Lung microvascular endothelial cell (primary cell): ENCODE measurements at regions not wholly inside any gene's neighbourhood (a gene's known extent, or its start where the extent isn't known, plus 50 kb on each side); places are given as distances from the start of the nearest gene placed in this dataset.
A peak's percentile ranks its signal among the peaks of the same experiment; 100 is the strongest.

Experiments used
- DNase-seq, 2 donors: peaks; one replicate each; pipeline versions ENCODE4 v3.0.0 to v3.0.0-alpha.2; 2010; ENCODE audit warnings: low read depth in 2 of 2

DNA sequence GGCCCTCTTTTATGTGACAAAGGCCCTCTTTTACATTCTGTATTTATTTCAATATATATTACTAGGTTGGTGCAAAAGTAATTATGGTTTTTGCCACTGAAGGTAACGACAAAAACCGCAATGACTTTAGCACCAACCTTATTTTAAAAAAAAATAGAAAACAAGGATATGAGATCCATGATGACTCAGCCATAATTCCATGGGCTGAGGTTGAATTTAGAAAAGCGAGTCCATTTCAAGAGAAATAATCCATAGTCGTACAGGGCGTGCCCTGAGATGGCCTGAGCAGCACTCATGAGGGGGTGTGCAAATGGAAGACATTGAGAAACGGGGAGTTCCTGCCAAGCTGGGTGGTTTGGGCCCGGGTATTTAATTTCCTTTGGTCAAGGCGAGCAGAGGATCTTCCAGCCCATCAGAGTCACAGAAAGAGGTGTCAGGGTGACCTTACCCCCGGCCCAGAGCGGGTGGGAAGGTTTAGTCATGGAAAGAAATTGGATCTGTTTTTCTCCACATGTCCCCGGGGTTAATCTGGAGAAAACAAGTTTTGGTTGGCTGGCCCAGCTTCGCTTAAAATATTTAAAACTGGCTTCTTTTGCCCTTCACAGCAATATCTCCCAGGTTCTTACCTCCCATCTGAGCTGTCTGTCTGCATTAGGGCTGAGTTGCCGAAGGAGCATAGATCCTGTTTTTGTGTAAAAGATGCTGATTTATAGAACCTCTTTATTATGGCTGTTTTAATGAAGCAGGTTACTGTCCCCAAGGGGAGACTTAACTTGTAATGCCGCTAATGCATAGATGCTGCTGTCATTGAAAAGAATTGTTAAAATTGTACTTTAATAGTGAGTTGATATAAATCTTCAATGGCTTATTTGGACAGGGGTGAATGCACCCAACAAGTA lies 255.6 kb downstream of the PREX1 start:
- DNase-seq, result no peak

DNA sequence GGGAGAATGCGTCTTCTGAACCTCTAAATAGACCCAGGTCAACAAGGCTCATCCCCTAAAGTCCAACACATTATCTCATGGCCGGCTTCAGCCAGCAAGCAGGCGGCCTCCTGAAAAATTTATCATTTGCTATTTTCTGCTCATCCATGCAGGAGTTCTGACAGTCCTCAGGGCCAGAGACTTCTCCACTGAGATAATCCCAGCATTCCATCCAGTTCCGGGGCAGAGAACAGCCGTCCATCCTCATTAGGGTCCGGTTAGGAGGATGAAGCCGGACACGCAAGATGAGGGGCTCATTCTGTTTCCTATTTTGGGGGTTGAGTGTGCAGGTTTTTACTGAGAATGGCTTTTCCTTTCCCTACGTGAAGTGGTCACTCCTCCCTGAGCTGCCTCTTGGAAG lies 258.1 kb downstream of the PREX1 start:
- DNase-seq, result no peak

DNA sequence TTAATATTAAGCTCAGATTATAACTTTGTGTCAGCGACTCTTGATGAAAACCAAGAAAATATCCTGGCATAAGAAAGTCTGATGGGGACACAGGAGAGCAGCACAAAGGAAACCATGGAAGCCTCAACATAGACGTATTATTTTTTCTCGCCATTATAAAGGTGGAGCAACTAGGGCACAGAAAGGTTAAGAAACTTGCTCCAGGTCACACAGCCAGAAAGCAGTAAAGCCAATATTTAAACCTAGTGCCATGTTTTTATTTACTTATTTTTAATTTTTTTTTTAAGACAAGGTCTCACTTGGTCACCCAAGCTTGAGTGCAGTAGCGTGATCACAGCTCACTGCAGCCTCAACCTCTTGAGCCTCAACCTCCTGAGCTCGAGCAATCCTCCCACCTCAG lies 259.3 kb downstream of the PREX1 start:
- DNase-seq, result no peak

DNA sequence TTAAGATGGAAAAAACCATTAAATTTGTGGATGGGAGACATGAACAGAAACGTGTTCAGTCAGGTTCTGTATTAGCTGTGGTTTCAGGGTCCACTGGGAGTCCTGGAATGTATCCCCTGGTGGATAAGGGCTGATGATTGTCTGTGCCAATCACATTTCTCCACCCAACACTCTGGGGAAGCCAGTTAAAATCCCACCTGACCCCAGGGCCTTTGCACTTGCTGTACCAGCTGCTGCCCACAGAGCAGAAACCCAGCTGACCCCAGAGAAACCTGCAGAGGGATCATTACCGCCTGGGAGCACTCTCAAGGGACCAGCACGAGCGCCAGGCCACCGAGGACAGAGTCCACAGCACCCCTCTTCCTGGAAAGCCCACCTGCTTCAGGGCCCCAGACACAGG lies 260.7 kb downstream of the PREX1 start:
- DNase-seq, result no peak

DNA sequence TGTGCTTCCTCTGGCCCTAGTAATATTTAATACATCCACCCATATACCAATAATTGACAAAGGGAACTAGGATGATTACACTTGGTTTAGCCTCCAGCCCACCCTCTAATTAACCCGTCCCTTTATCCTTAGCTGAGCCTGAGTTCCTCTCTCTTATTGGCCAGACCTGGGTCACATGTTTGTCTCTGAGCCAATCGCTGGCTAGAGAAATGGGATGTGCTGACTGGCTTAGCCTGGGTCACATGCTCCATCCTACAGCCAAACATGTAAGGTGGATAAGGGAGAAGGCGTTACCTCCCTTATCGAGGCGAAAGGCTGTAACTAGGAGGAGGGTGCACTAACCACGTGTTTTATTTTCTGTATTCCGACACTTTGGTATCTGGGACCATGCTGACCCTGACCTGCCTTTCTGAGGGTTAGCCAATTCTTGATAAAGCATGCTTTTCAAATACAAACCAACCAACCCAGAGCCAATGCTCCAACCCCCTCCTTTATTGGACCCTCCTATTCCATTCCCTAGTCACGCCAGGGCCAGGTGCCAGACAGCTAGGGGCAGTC lies 262.7 kb downstream of the PREX1 start:
- no peak for DNase-seq

DNA sequence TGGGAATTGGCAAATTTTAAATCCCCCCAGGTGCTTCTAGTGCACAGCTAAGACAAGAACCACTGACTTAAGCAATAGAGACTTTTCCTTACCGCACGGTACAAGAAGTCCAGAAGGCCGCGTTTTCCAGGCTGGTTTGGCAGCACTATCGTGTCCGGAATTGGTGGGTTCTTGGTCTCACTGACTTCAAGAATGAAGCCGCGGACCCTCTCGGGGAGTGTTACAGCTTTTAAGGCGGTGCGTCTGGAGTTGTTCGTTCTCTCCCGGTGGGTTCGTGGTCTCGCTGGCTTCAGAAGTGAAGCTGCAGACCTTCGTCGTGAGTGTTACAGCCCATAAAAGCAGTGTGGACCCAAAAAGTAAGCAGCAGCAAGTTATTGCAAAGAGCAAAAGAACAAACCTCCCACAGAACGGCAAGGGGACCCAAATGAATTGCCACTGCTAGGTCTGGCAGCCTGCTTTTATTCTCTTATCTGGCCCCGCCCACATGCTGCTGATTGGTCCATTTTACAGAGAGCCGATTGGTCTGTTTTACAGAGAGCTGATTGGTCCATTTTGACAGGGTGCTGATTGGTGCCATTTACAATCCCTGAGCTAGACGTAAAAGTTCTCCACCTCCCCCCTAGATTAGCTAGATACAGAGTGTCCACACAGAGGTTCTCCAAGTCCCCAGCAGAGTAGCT lies 264.5 kb downstream of the PREX1 start:
- no peak for DNase-seq

DNA sequence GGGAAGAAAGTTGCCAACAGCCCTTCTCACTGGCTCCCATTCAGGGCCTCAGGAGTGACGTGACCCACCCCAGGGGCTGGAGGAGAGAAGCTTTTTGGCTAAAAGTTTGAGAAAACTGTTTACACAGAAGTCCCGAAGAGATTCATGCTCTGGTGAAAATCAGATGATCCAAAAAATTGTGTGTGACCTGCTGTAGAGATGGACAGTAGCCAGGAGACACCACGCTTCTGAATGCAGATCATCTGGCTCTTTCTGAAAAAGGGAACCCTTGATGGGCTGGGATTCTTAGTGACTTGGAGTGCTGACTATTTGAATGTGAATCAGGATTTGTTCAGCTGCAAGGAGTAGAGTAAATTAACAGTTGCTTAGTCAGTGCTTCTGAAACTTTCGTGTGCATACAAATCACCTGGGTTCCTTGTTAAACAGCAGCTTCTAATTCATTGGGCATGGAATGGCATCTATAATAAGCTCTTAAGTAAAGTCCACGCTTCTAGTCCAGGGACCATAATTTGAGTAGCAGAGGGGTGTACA lies 265.1 kb downstream of the PREX1 start:
- no peak for DNase-seq

DNA sequence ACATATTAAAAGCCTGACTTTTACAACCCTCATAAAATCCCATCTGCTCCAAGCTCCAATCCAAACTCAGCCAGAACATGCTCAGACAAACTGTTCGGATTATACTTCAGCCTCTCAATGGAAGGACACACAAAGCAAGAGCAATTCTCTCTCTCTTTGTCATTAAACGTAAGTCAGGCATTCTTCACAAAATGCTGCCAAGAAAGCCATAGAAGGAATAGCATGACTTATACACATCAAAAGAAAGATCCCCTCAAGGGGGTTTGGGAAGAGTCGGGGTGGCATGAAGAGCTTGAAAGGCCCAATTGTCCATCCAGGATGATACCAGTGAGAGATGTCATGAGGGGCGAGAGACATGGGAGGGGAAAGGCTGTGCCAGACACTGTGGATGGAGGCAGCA lies 268.9 kb downstream of the PREX1 start:
- no peak for DNase-seq

DNA sequence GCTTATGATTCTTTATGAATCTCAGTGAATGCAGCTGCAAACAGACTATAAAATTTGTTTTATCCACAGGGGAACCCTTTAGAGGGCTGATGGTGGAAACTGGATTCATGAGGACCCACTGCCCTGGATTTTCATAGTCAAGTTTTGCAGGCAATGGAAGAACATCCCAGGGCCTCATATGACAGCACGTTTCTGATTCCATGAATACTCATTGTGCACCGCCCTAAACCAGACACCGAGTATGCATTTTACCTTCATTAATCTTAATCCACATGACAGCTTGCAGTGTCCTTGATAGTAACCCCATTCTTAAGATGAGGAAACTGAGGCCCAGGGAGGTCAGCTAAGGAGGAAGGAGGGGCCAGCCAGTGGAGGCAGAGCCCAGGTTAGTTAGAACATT lies 270.4 kb downstream of the PREX1 start:
- no peak for DNase-seq

DNA sequence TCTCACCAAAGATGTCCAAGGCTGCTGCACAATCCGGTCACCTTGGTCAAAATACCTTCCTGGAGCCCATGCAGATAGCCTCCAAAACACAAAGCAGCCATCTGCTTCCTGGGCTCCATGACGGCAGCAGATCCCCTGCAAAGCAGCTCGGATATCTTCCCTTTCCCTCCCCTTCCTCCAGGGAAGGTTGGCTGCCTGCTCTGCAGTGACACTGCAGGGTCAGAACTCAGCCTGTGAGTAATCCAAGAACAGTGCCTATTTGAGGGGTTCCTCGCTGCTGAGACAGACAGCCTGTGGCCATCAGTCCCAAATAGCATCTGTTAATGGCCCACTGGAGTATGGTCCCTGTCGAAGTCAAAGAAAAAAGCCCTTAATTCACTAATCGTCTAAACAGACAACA lies 270.8 kb downstream of the PREX1 start:
- no peak for DNase-seq

DNA sequence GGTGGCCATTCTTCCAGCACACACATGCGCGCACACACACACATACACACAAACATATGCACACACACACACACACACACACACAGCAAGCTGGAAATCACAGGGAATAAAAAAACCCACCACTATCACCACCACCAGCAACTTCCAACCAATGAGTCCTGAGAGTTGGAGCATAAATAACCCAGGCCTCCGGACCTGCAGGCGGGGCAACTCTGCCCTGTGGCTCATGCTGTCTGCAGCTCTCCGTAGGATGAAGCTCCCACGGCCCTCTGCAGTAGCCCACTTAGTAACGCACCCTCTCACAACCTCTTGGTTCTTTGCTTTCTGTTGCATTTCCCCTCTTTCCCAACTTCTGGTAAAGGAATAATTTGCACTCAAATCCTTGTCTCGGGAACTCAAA lies 275.2 kb downstream of the PREX1 start:
- no peak for DNase-seq

DNA sequence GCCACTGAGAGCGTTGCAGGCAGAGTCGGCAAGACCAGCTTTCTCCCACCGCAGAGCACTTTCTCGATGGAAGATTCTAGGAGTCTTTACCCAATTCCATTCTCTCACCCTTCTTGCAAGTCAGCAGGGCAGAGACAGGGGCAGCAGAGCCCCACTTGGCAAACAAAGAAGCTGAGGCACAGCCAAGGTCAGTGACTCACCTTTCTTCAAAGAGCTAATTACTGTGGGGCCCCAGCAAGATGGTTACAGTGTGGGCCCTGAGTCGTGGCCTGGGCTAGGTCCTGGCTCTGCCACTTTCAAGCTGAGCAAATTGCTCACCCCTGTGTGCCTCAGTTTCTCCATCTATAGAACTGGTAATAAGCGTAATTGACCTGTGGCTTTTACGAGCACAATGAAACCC lies 277.0 kb downstream of the PREX1 start:
- DNase-seq, result no peak

DNA sequence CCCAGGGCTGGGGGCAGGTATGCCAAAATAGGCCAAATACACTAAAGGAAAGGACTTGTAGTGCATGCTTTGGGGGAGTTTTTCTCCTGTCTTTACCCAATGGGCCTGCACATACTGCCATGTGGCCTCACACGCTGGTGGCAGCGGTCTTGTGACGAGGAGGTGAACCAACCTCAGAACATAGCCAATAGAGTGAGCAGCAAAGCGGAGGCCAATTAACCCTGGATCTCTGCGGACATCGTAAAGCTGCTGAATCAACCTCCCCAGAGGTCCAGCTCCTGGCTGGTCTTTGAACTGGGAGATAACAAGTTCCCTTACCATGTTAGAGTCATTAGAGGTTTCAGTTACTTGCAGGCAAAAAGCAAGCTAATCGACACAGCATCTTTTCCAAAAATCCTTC lies 280.1 kb downstream of the PREX1 start:
- no peak for DNase-seq

DNA sequence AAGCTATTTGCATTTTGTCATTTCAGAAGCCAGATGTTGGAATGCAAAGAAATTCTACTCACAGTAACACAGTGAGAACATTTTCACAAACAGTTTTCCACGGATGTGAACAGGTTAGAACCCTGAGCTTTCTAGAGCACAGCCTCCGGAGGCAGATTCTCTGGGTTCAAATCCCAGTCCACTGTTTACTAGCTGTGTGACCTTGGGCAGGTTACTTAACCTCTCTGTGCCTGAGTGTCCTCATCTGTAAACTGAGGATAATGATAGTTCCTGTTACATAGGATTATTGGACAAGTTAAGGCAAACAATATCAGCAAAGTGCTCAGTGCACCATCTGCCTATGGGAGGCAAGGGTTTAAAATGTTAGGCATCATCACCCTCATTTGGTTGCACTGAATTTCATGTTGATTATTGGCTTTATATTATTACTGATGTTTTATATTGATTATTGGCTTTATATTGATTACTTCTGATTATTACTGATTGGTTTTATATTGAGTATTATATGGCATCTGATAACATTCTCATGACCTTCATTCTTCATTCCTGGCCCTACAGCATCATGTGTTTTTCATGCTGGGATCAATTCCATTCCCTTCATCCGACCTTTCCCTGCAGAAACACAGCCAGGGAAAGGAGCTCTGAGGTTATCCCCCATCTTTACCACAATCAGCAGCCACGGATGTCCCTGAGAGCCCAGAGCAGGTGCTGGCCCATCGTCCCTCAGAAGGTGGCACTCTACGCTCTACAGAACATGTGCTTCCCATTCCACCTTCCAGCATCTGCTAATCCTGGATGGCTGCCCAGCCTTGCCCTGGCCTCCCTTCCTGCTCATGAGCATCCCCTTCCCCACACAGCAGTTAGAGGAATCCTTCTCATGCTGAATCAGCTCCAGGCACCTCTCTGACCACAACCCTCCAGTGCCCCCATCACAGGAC lies 283.1 kb downstream of the PREX1 start:
- no peak for DNase-seq

DNA sequence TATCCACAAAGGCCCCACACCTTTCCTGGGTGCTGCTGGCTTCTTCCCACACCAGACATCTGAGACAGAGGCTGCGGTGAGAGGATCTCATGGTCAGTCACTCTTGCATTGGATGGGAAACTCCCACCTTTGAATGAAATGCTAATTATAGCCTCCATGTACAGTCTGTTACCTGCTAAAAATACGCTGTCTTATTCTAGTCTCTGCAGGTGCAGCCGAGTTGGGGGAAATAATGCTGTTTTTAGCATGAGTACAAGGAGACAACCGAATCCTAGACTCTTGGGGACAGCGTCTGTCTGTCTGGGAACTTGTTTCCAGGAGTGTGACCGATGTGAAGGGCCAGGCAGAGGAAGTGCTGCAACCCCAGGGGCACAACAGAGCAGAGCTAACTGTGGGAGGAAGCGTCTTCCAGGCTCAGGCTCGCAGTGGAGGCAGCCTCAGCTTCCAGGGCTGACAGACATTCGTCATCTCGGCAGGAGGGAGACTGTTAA lies 286.2 kb downstream of the PREX1 start:
- DNase-seq, result no peak

DNA sequence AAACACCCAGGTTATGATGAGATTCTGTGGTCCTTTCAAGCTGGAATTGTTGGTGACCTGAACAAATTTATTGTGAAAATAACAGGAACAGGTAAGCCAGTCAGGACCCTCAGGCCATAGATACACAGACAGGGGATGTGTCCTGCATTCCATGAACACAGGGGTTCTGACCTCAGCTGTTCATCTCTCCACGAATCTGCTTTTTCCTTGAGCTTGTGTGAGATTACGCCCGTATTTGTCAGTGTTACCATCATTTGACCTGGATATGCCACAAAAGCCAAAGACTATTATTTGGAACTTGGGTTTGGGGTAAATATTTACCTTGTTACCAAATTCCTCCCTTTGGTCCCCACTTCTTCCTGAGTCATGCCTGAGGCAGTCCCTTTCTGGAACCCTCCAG lies 288.9 kb downstream of the PREX1 start:
- no peak for DNase-seq

DNA sequence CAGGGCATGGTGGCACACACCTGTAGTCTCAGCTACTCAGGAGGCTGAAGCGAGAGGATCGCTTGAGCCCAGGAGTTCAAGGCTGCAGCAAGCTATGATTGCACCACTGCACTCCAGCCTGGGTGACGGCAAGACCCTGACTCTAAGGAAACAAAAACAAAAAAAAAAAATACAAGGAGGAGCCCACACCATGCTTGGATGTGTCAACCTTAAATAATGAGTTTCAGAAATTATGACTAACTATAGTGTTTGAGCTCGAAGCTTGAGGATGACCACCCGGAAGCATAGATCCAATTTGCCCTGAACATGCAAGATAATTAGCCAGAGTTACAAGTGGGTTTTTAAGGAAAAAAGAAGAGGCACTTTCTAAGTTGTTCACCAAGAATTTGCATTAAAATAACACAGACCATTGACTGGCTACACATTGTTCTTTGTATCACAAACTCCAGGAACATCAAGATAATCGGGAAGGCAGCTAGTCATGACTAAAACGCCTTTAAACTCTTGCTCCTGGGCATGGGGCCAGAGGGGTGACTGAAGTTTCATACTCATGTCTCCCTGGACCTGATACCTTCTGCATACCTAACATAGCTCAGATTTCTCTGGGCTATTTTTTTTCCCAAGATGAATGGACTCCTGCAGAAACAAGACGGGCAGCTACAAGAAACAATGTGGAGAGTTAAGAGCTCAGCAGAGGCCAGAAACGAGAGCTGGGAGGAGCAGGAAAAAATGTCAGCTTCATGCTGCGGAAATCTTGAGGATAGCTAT lies 289.6 kb downstream of the PREX1 start:
- peak in 1 of 2 donors; percentile 15 for DNase-seq

DNA sequence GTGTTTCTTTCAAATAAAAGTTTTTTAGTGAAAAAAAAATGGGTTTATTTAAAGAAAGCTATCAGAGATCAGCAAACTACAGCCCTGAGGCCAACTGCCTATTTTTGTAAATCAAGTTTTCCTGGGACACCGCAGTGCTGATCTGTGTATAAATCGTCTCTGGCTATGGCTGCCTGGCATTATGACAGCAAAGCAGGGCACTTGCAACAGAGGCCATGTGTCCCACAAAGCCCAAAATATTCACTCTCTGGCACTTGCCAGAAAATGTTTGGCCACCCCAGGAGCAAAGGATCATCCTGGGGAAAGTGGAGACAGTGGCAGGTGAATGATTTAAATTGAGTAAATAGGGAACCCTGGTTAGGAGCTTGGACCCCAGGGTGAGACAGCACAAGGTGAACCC lies 291.6 kb downstream of the PREX1 start:
- no peak for DNase-seq

DNA sequence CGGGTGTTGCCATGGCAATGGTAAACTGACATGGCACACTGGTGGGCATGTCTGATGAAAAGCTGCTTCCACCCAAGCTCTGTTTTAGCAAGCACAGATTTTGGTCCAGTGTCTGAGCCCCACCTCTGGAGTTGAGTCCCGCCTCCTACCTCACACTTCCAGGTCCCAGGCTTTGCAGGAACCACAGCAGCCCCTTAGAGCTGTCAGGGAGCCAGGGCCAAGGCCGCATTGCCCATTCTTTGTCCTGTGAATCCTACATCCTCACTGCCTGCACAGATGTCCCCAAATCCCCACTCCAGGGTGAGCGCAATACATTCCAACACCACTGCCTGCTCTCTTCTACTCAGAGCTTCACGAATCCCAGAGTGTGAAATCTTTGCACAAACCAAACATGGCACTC lies 292.2 kb downstream of the PREX1 start:
- no peak for DNase-seq

DNA sequence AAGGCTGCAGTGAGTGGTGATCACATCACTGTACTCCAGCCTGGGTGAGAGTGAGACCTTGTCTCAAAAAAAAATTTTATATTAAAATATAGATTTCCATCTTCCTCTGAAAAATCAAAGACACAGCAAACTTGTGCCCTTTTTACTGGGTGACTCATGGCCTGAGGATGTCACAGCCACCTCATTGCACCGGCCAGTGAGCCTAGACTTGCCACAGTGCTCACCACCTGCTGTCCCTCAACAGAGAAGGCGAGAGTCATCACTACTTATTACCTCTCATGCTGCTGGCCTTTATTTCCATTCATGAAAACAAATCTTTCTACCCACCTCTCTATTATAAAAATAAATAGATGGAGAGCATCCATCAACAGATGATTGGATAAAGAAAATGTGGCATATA lies 295.8 kb downstream of the PREX1 start:
- no peak for DNase-seq

DNA sequence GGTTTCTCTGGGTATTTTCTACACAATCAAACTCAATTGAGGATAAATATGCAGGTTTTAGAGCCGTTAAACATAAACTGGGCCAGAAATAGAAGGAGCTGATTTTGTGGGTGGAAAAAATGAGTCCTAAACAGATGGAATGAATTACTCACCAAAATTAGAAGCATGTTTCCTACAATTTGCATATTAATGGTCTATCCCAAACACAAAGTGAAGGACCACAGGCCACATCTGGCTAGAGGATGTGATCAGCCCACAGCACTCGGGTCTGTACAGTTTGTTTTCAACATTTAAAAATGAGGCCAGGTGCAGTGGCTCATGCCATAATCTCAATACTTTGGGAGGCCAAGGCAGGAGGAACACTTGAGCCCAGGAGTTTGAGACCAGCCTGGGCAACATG lies 296.3 kb downstream of the PREX1 start:
- DNase-seq, result no peak
